PFSK-1 (cell line): ENCODE measurements at regions not wholly inside any gene's neighbourhood (a gene's known extent, or its start where the extent isn't known, plus 50 kb on each side); places are given as distances from the start of the nearest gene placed in this dataset.

Source experiments
- FOXP2 ChIP-seq: optimal IDR thresholded peaks from 2 replicates; pipeline ENCODE3; 2011; ENCODE audit warnings: borderline replicate concordance, control low read depth, inconsistent platforms; ENCODE audit not compliant: insufficient read depth; ENCODE audit errors: extremely low read length, extremely low read depth
- POLR2AphosphoS5 ChIP-seq: IDR thresholded peaks from 2 replicates; pipeline ENCODE4 v1.6.1; 2012; ENCODE audit warnings: low read depth, mild to moderate bottlenecking, control low read depth, low read length, moderate library complexity
- SIN3A ChIP-seq: IDR thresholded peaks from 2 replicates; pipeline ENCODE4 v1.6.1; 2012; ENCODE audit warnings: mild to moderate bottlenecking, low read length, moderate library complexity, borderline replicate concordance; ENCODE audit not compliant: insufficient read depth
- TAF1 ChIP-seq: IDR thresholded peaks from 2 replicates; pipeline ENCODE4 v1.6.1; 2012; ENCODE audit warnings: low read length, control low read depth, borderline replicate concordance; ENCODE audit not compliant: insufficient read depth

DNA sequence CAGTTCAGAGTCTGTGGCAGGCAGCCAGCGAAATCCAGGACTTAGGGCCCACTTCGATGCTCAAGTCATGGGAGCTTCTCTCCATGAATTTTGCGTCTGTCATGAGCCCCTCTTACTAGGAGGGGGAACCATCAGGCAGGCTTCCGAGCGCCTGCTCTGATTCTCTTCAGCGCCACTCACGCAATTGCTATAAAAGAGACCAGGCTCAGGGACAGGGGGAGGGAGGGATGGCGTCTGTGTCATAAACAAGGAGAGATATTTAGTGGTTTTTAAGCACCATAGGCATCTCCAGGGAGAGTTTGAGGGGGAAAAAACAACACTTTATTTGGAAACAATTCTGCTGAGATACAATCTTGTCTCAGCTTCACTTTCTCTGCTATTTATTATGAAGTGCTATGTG is 60.6 kb downstream of the NAV1 start:
- TF ChIP-seq POLR2AphosphoS5 (no peak), FOXP2 (no peak), SIN3A (no peak), TAF1 (no peak)
